GM20000 (cell line): ENCODE measurements at regions not wholly inside any gene's neighbourhood (a gene's known extent, or its start where the extent isn't known, plus 50 kb on each side); places are given as distances from the start of the nearest gene placed in this dataset.

Experiments
- DNase-seq: peaks from one replicate; pipeline ENCODE4 v3.0.0; 2012; ENCODE audit warnings: low spot score
- CTCF ChIP-seq: IDR thresholded peaks from 2 replicates; pipeline ENCODE4 v1.5.1; 2012; ENCODE audit warnings: mild to moderate bottlenecking, control low read depth; ENCODE audit errors: extremely low read depth, missing control alignments

GRCh38 chr3:89586676-89587075, 479.3 kb downstream of the EPHA3 start:
- DNase-seq, result no peak
- no peak for TF ChIP-seq CTCF

GRCh38 chr3:89606151-89606550, 498.7 kb downstream of the EPHA3 start:
- no peak for DNase-seq
- no peak for TF ChIP-seq CTCF

- DNase-seq, result no peak
- no peak for TF ChIP-seq CTCF
Observed at GRCh38 chr3:89612027-89612426, 504.6 kb downstream of the EPHA3 start.

DNA sequence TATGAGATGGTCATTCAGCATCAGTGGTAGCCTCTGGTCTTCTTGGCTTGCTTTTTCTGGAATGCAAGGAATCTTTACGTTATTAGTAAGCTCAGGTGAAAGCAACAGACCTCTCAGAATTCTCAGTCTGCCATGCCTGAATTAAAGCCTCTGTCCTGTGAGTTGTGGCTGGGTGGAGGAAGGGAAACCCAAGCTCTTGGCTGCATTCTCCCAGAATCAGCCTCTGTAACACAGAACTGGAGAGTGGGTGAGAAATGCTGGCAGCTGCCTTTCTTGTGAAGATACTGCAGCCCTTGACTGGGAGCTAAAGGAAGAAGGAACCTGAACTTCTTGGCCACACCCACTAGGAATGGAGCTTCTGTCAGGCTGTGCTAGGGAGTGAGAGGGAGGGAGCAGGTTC, 505.8 kb downstream of the EPHA3 start:
- no peak for TF ChIP-seq CTCF
- no peak for DNase-seq

DNA sequence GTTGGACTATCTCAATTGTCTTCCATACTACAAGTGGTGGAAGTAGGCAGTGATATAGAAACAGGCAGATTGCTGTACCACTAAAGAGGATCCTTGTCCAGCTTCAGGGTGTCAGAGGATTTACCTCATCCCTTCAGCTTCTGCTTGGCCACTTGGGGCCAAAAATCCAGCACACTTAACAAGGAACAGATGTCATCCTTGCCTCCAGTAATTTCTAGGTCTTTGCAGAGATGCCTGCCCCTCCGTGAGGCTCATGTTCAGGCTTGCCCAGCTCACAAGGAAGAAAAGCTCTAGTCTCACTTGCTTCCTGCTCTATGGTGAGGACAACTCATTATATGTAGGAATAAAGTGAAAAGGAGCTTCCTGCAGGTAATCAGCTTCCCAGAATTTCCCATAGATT, 510.3 kb downstream of the EPHA3 start:
- no peak for TF ChIP-seq CTCF
- DNase-seq, result no peak

DNA sequence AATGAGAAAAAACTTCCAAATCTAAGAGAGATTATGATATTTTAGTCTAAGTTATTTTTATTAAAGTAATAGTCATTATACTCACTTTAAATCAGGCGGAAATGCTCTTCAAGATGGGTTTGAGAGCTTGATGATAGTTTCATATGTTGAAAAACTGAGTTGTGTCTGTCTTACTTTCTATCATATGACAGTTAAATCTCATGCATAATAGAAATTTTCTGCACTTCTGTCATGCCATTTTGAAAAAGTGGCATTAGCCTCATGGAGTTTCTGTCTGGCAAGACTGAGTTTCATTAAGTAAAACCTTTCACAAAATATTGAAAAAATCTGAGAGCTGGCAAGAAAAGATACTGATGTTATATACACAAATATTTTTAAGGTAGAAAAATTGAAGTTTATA, 511.8 kb downstream of the EPHA3 start:
- no peak for DNase-seq
- TF ChIP-seq CTCF, result no peak

DNA sequence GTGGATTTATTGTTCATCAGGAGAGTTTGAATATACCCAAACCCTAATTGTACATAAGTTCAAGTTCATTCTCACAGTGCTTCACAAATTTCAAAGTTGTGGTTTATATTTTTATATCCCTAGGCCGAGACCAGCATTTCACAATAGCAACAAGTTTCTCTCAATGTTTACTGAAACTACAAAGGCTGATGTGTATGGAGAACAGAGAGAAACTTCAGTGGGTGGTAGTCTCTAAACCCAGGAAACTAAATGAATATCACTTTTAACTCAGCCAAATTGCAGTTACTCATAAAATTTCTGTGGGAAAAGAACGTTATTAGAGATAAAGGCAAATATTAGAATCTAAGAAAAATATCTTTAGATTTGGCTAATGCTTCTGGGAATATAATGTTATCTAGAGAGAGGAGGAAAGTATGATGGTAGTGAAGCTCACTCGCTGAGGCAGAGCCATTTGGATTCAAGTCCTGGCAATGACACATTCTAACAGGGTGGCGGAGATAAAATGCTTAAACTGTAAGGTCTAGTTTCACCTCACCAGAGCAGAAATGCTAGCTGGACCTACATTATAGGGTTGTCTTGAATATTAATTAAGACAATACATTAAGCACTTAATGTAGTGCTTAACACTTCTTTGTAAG, 514.8 kb downstream of the EPHA3 start:
- no peak for TF ChIP-seq CTCF
- DNase-seq, result no peak
